Kidney (tissue), 13 donors: ENCODE measurements at regions not wholly inside any gene's neighbourhood (a gene's known extent, or its start where the extent isn't known, plus 50 kb on each side); places are given as distances from the start of the nearest gene placed in this dataset.
"Not testable (repeated sequence)": the region's sequence is repeated elsewhere in the genome, so short reads cannot be mapped to it uniquely, and the experiment has no call there.

Source experiments
- DNase-seq, 5 donors: peaks; one replicate each; pipeline ENCODE4 v3.0.0-alpha.2; 2013 to 2020
- FAIRE-seq: peaks from 2 replicates; lab custom pipeline; 2012; peaks lifted over from hg19 to GRCh38; lab: Jason Lieb, UNC
- H3K27ac ChIP-seq, 2 donors: one replicate each; pipeline ENCODE4 v1.7.0; 2013; ENCODE audit warnings: low read depth in 2 of 2, low read length in 2 of 2, inconsistent platforms in 1 of 2
- H3K27me3 ChIP-seq: one replicate; pipeline ENCODE4 v1.7.1; 2013; ENCODE audit warnings: low read length, inconsistent platforms; ENCODE audit not compliant: control insufficient read depth, insufficient read depth
- H3K36me3 ChIP-seq, 3 donors: one replicate each; pipeline versions ENCODE4 v1.7.0 to v1.7.1; 2013; ENCODE audit warnings: low read length in 3 of 3, control low read depth in 1 of 3, inconsistent platforms in 1 of 3; ENCODE audit not compliant: insufficient read depth in 3 of 3, control insufficient read depth in 2 of 3
- H3K4me1 ChIP-seq, 3 donors: one replicate each; pipeline versions ENCODE4 v1.7.0 to v1.7.1; 2013; ENCODE audit warnings: low read length in 3 of 3, inconsistent platforms in 1 of 3, low read depth in 1 of 3; ENCODE audit not compliant: control insufficient read depth in 2 of 3, insufficient read depth in 2 of 3
- H3K4me3 ChIP-seq, 3 donors: one replicate each; pipeline versions ENCODE4 v1.7.0 to v1.8.1; 2013; ENCODE audit warnings: low read length in 3 of 3, control low read depth in 1 of 3, inconsistent platforms in 1 of 3
- H3K9ac ChIP-seq, 3 donors: one replicate each; pipeline versions ENCODE4 v1.7.0 to v1.7.1; 2013; ENCODE audit warnings: low read length in 3 of 3, control low read depth in 1 of 3, inconsistent platforms in 1 of 3
- H3K9me3 ChIP-seq, 3 donors: one replicate each; pipeline versions ENCODE4 v1.7.0 to v1.7.1; 2013; ENCODE audit warnings: low read length in 3 of 3, control low read depth in 1 of 3, inconsistent platforms in 1 of 3; ENCODE audit not compliant: control insufficient read depth in 2 of 3, insufficient read depth in 1 of 3
- CTCF ChIP-seq: IDR thresholded peaks from 3 replicates; pipeline ENCODE4 v1.5.1; 2012; ENCODE audit warnings: mild to moderate bottlenecking, moderate library complexity, borderline replicate concordance; ENCODE audit not compliant: insufficient read depth; ENCODE audit errors: extremely low read depth
- intact Hi-C: fragments of 100-400 bp; cut with DNase I; formaldehyde crosslinking; loops from one replicate; pipeline ENCODE4 v1.11.1; 2022
- donor health status: control.
- donor health status: control.
- donor health status: control.
- donor health status: control.
- donor health status: control.
- donor health status: DM: yes; HTN: yes; CAD: no.
- donor health status: Normal renal cell carcinoma (clear cell type).

- FAIRE-seq, result no peak
- peaks cover 0 to 11% (median 3%) of the 10 kb centered on the region in 3 donors for H3K4me1 ChIP-seq
- TF ChIP-seq CTCF, result no peak
- H3K9me3 ChIP-seq, result peaks cover 0 to 3% (median 0%) of the 10 kb centered on the region in 3 donors
- no peaks in the 10 kb centered on the region for H3K36me3 ChIP-seq
- H3K9ac ChIP-seq, result no peak overlapping the region
- intact Hi-C loops, result no loop called here
- no peaks in the 10 kb centered on the region for H3K27me3 ChIP-seq
- H3K4me3 ChIP-seq, result no peak overlapping the region
- no peak overlapping the region for H3K27ac ChIP-seq
- DNase-seq, result no peak
Observed at GRCh38 chr15:96144734-96145133, 185.8 kb upstream of the NR2F2 start.

GRCh38 chr15:96146726-96147125 is 183.8 kb upstream of the NR2F2 start:
- no peak overlapping the region for H3K9ac ChIP-seq
- no peaks in the 10 kb centered on the region for H3K36me3 ChIP-seq
- no peak overlapping the region for H3K27ac ChIP-seq
- TF ChIP-seq CTCF, result no peak
- no peak overlapping the region for H3K4me3 ChIP-seq
- intact Hi-C loops, result no loop called here
- FAIRE-seq (no peak), DNase-seq (no peak)
- no peaks in the 10 kb centered on the region for H3K27me3 ChIP-seq
- peaks cover 0 to 3% (median 0%) of the 10 kb centered on the region in 3 donors for H3K9me3 ChIP-seq
- H3K4me1 ChIP-seq, result peaks cover 0 to 11% (median 3%) of the 10 kb centered on the region in 3 donors

GRCh38 chr15:96147267-96147666 is 183.2 kb upstream of the NR2F2 start:
- Histone ChIP-seq H3K27me3 (no peaks in the 10 kb centered on the region), H3K27ac (no peak overlapping the region), H3K4me1 (peaks cover 0 to 11% (median 3%) of the 10 kb centered on the region in 3 donors), H3K9me3 (peaks cover 0 to 3% (median 0%) of the 10 kb centered on the region in 3 donors), H3K9ac (no peak overlapping the region), H3K4me3 (no peak overlapping the region), H3K36me3 (no peaks in the 10 kb centered on the region)
- intact Hi-C loops, result no loop called here
- DNase-seq (no peak), FAIRE-seq (no peak)
- no peak for TF ChIP-seq CTCF

GRCh38 chr15:96150254-96150653 is 180.2 kb upstream of the NR2F2 start:
- H3K4me1 ChIP-seq, result peaks cover 0 to 11% (median 3%) of the 10 kb centered on the region in 3 donors
- no peaks in the 10 kb centered on the region for H3K36me3 ChIP-seq
- H3K27ac ChIP-seq, result no peak overlapping the region
- FAIRE-seq (no peak), DNase-seq (peak in 1 of 5 donors; percentile 38)
- no peaks in the 10 kb centered on the region for H3K27me3 ChIP-seq
- H3K9ac ChIP-seq, result no peak overlapping the region
- no peak for TF ChIP-seq CTCF
- H3K9me3 ChIP-seq, result peaks cover 0 to 3% (median 0%) of the 10 kb centered on the region in 3 donors
- H3K4me3 ChIP-seq, result no peak overlapping the region
- intact Hi-C loops, result no loop called here

- H3K4me3 ChIP-seq, H3K9me3 ChIP-seq, intact Hi-C loops, DNase-seq, H3K36me3 ChIP-seq, FAIRE-seq, H3K4me1 ChIP-seq, H3K27me3 ChIP-seq, H3K27ac ChIP-seq, H3K9ac ChIP-seq: not testable (repeated sequence)
Observed at GRCh38 chr15:96151749-96152148, 178.8 kb upstream of the NR2F2 start.
